ENCODE measurements at regions not wholly inside any gene's neighbourhood (a gene's known extent, or its start where the extent isn't known, plus 50 kb on each side); places are given as distances from the start of the nearest gene placed in this dataset.

- no peak for TF ChIP-seq CTCF (conservative IDR thresholded peaks at IDR 0.05)
- TF ChIP-seq ZFX (IDR thresholded peaks at IDR 0.05): no peak
- no peak overlapping the region for H3K27ac ChIP-seq
These were observed 65.7 kb upstream of the DUSP22 start for GRCh38 chr6:226516-227073.

- TF ChIP-seq ZFX (IDR thresholded peaks at IDR 0.05): no peak
- no peak for TF ChIP-seq CTCF (conservative IDR thresholded peaks at IDR 0.05)
- no peak overlapping the region for H3K27ac ChIP-seq
These were observed 65.1 kb upstream of the DUSP22 start for GRCh38 chr6:227074-227782.

GRCh38 chr6:227812-228338 is 64.4 kb upstream of the DUSP22 start:
- no peak overlapping the region for H3K27ac ChIP-seq
- TF ChIP-seq ZFX (IDR thresholded peaks at IDR 0.05): no peak
- TF ChIP-seq CTCF (conservative IDR thresholded peaks at IDR 0.05): no peak

- no peak for TF ChIP-seq ZFX (IDR thresholded peaks at IDR 0.05)
- no peak for TF ChIP-seq CTCF (conservative IDR thresholded peaks at IDR 0.05)
These were observed 63.2 kb upstream of the DUSP22 start for GRCh38 chr6:228881-229651.

GRCh38 chr6:231779-232178 is 60.5 kb upstream of the DUSP22 start:
- TF ChIP-seq ZFX (IDR thresholded peaks at IDR 0.05): no peak
- no peak for TF ChIP-seq CTCF (conservative IDR thresholded peaks at IDR 0.05)

More at GRCh38 chr6:228881-229651, 63.2 kb upstream of the DUSP22 start:
- H3K27ac ChIP-seq: no peak overlapping the region

GRCh38 chr6:232982-233640 is 59.2 kb upstream of the DUSP22 start:
- TF ChIP-seq CTCF (conservative IDR thresholded peaks at IDR 0.05): no peak
- no peak for TF ChIP-seq ZFX (IDR thresholded peaks at IDR 0.05)
- H3K27ac ChIP-seq: no peak overlapping the region

More at GRCh38 chr6:231779-232178, 60.5 kb upstream of the DUSP22 start:
- H3K27ac ChIP-seq: no peak overlapping the region

Measured in C4-2B (cell line).